GM18861 (cell line): ENCODE measurements at regions not wholly inside any gene's neighbourhood (a gene's known extent, or its start where the extent isn't known, plus 50 kb on each side); places are given as distances from the start of the nearest gene placed in this dataset.

Source experiments
- ATAC-seq: cut with Tn5 transposase; IDR thresholded peaks from one replicate; pipeline ENCODE4 v1.9.1; 2021; ENCODE audit not compliant: unreplicated experiment

DNA sequence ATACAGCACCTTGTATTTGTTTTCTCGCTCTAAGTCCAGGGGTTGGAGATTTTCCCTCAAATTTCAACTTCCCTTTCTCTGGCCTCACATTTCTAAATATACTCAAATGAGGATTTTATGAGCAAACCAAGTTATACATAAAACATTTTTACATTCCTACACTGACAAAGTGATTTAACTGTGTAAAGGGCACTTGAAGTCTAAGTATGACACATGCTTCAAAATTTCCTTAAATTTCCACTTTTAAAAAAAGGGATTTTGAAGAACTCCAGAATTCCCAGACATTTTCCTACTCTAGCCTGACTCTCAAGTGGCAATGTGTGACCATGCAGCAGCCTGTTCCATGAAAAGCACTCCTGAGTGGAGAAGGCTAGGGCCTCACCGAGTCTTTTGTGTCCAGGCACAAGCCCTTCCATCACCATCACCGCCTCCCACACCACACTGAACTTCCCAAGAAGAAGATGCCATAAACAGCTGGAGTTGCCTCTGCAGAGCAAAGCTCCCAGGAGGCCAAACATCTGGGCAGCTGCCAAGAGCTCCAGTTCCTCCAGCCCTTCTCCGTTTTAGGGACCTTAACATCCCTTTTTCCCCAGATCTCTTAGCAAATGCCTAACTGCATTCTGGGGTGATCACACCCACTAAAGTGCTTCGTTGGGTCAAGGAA is 68.9 kb downstream of the NCR2 start:
- no peak for ATAC-seq

DNA sequence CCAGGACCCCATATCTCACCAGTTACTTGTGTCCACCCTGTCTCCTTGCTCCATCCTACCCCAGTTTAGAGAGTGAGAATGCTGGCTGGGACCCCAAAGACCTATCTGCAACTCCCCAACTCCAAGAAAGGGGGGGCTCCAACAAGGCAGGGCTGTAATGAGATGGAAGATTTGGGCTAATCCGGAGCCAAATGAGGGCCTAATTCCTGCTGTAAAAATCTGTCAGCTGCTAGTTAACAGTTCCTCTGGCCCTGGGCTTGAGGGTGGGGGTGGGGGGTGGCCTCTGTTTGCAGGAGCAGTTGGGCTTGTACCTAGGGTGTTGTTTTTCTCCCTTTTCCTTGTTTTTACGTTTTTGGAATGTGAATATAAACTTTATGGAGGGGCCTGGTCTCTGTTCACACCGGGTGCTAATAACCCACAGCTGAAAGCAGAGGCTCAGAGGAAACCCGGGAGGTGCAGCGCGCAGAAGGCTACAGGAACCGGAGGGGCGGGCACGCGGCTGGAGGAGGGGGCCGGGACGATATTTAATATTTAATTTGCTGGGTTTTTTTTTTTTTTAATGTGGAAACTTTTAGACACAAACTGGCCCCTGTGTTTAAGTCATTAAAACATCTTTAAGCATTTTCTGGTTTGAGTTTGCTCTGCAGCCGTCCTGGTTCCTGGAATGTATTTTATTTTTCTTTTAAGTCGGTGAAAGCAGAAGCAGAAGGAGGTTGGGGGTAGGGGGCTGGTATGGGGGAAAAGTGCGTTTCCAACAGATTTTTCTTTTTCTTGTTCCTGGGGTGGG is 70.7 kb downstream of the NCR2 start:
- no peak for ATAC-seq

- ATAC-seq, result no peak
These were observed 71.5 kb downstream of the NCR2 start for GRCh38 chr6:41406728-41407489.

GRCh38 chr6:41408576-41408975 is 73.2 kb downstream of the NCR2 start:
- no peak for ATAC-seq

GRCh38 chr6:41408982-41409381 is 73.6 kb downstream of the NCR2 start:
- ATAC-seq, result no peak

- ATAC-seq, result no peak
These were observed 74.1 kb downstream of the NCR2 start for GRCh38 chr6:41409489-41409888.

GRCh38 chr6:41411961-41412360 is 76.6 kb downstream of the NCR2 start:
- no peak for ATAC-seq

DNA sequence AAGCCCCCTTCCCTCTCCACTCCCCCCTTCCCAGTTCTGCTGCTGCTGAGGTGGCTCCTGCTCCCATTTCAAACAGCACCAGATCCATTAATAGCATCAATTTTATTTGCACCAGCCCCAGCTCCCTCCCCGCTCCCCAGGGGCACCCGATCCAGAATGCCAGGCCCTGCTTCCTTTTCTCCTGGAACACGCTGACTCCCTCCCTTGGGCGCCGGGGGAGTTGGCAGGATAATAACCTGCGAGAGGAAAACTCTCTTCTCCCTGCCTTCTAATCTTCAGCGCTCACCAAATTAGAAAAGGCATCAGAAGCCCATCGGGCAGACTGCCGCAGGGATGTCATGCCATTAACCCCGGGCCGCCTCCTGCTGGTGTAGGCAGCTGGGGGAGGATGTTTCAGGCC is 77.8 kb downstream of the NCR2 start:
- no peak for ATAC-seq

GRCh38 chr6:41416501-41416837 is 81.1 kb downstream of the NCR2 start:
- ATAC-seq, result no peak

DNA sequence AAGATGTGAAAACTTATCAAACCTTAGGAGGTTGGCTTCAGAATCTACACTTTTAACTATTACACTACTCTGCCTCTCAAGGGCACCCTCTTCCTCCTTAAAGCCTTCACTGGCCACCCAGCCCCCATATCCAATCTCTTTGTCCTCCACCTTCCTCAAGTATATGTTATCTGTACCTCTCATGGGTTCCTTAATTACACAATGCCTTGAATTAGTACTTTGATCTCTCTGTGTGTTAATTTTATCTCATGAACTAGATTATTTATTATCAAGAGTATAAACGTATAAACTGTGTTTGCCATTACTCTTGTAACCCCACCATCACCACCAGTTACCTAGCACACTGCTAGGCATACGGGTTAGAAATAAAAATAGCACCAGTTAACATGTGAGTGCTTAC is 83.3 kb downstream of the NCR2 start:
- ATAC-seq, result no peak

- ATAC-seq, result no peak
These were observed 84.0 kb downstream of the NCR2 start for GRCh38 chr6:41419385-41419784.

DNA sequence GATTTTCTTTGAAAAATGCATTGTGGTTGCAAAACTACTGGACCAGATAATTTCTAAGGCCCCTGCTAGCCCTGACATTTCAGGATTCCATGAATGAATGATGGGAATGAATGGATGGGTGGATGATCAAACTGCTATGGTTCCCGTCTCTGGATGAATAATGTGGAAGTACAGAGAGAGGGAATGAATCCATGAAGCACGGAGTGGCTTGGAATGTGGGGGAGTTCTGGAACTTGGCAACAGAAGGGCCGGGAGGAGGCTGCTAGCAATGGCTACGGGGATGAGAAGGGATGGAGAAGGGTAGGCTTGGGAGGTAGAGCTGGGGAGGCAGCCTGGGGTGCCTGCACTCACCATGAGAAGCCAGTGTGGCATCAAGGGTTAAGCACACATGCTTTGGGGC is 84.8 kb downstream of the NCR2 start:
- no peak for ATAC-seq

- ATAC-seq, result no peak
These were observed 86.8 kb downstream of the NCR2 start for GRCh38 chr6:41422161-41422560.

GRCh38 chr6:41423002-41423401 is 87.6 kb downstream of the NCR2 start:
- no peak for ATAC-seq

GRCh38 chr6:41424370-41425058 is 89.1 kb downstream of the NCR2 start:
- ATAC-seq, result peak; percentile 41

GRCh38 chr6:41425511-41425910 is 90.1 kb downstream of the NCR2 start:
- ATAC-seq, result no peak

DNA sequence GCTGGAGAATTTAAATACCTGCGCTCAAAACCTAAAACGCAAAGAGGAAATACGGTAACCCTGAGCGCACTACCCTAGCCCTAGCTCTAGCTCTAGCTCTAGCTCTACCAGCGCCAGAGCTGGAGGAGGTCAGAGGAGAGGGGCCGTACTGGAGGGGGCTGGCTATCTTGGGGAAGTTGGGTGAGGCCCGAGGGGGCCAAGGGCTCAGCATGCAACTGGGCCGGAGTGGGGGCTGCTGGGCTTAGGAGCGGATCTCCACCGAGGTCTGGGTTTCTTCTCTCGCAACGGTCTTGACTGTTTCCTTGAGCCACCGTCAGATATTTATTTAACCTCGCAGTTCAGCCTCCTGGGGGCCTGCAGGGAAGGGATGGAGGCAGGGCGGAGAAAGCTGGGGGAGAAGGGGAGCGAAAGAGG is 91.0 kb downstream of the NCR2 start:
- no peak for ATAC-seq

DNA sequence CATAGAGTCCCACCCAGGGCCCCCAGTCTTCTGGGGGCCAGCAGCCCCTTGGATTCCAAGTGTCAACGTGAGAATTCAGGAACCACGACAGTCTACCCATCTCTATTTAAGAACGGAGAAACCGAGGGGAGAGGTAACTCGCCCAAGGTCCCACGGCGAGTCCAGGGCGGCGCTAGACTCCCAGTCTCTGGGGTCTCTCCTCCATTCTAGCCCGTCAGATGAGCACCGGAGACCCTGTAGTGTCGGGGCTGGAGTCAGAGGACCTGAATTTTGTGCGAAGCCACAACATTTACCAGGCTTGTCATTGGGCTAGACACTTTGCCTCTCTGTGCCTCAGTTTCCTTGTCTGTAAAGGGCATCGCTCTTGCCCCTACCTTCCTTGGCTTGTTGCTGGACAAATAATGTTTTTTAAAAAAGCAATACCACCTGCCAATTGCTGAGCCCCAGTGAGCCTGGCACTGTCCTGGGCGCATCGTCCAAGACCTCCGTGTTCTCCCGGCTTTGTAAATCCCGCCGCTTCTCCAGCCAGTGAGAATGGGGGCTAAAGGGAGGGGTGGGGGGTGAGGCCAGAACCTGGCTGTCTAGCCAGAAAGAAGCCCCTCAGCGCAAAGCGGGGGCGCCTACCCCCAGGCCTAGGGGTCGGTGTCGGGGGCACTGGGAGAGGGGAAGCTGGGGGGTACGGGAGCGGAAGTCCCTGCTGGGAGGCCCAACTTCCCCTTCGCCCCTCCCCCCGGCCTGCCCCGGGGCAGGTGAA is 91.7 kb downstream of the NCR2 start:
- no peak for ATAC-seq

- no peak for ATAC-seq
These were observed 92.4 kb downstream of the NCR2 start for GRCh38 chr6:41427642-41428335.

GRCh38 chr6:41428336-41428995 is 93.1 kb downstream of the NCR2 start:
- ATAC-seq, result no peak
